Activated CD4-positive, alpha-beta memory T cell treated with anti-CD3 and anti-CD28 coated beads, Interleukin-2, amount 10 ng/mL, durations not matched to agents 7 days and 5 days (primary cell): ENCODE measurements at regions not wholly inside any gene's neighbourhood (a gene's known extent, or its start where the extent isn't known, plus 50 kb on each side); places are given as distances from the start of the nearest gene placed in this dataset.
"Not testable (repeated sequence)": the region's sequence is repeated elsewhere in the genome, so short reads cannot be mapped to it uniquely, and the experiment has no call there.

ENCODE experiments used
- CTCF ChIA-PET: fragments of 350-600 bp; sonication (Branson Sonifier 250); formaldehyde crosslinking; loops from one replicate; lab custom pipeline; 2021; ENCODE audit warnings: antibody characterized with exemption, inconsistent platforms; lab: Charles Lee
- POLR2A ChIA-PET: fragments of 350-600 bp; sonication (Branson Sonifier 250); formaldehyde crosslinking; loops from one replicate; lab custom pipeline; 2021; ENCODE audit warnings: antibody characterized with exemption; lab: Charles Lee
- DNase-seq: peaks from one replicate; pipeline ENCODE4 v3.0.0-alpha.2; 2020
- H3K27ac Mint-ChIP-seq: one replicate; pipeline ENCODE4 v1.8.0; 2021; ENCODE audit warnings: mild to moderate bottlenecking, mixed read lengths
- H3K27me3 Mint-ChIP-seq: one replicate; pipeline ENCODE4 v1.8.0; 2021; ENCODE audit warnings: mixed read lengths
- H3K36me3 Mint-ChIP-seq: one replicate; pipeline ENCODE4 v1.8.0; 2021; ENCODE audit warnings: low read depth, mixed read lengths
- H3K4me1 Mint-ChIP-seq: one replicate; pipeline ENCODE4 v1.8.0; 2021; ENCODE audit warnings: mixed read lengths
- H3K4me3 Mint-ChIP-seq: one replicate; pipeline ENCODE4 v1.8.0; 2021; ENCODE audit warnings: mild to moderate bottlenecking, mixed read lengths
- H3K9me3 Mint-ChIP-seq: one replicate; pipeline ENCODE4 v1.8.0; 2021; ENCODE audit warnings: mixed read lengths

DNA sequence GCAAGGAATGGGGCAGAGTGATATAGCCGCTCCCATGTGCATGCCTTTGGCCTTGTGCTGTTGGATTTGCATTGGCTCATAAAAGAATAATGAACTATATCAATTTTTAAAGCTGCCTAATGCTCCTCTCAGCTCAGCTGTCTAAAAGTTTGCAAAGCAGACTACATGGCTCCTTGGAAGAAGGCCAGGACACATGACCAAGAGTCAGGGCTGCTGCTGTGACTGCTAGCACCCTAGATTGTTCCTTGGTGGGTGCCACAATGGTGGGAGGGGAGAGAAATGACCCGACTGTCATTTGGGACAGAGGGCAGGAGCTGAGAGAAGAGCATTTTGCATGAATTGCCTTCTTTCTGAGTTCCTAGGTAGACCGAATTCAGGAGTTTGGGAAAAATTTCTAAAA is 307.9 kb downstream of the PDCD6IP start:
- H3K9me3 Mint-ChIP-seq, result no peaks in the 10 kb centered on the region
- no peak overlapping the region for H3K27ac Mint-ChIP-seq
- peaks cover 10% of the 10 kb centered on the region for H3K27me3 Mint-ChIP-seq
- CTCF ChIA-PET, result interaction anchor here (0.7 kb wide), 1 partner anchor 20 kb away, joined by 3 read pairs; no protein-coding TSS in a partner anchor
- POLR2A ChIA-PET, result no interaction called here
- DNase-seq, result no peak
- no peaks in the 10 kb centered on the region for H3K36me3 Mint-ChIP-seq
- H3K4me3 Mint-ChIP-seq, result no peak overlapping the region
- H3K4me1 Mint-ChIP-seq, result no peaks in the 10 kb centered on the region

DNA sequence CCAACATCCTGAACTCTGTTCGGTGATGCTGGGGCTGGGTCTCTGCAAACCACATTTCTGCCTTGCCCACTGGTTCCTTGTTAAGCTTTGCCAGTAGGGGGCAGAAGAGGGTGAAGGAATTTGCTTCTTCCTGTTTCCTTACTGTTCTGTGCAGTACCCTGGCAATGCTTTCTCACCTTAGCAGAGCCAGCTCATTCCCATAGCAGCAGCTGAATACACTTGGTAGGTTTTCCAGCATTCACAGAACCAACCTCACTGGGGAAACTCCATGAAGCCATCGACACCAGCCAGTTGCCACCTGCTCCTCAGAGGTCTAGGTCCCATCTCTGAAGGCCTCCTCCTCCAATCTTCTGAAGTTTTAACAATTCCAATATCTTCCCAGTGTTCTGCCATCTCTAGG is 308.4 kb downstream of the PDCD6IP start:
- H3K9me3 Mint-ChIP-seq, result no peaks in the 10 kb centered on the region
- no peak for DNase-seq
- CTCF ChIA-PET, result interaction anchor here (0.7 kb wide), 1 partner anchor 21 kb away, joined by 3 read pairs; no protein-coding TSS in a partner anchor
- no peaks in the 10 kb centered on the region for H3K4me1 Mint-ChIP-seq
- POLR2A ChIA-PET, result no interaction called here
- no peaks in the 10 kb centered on the region for H3K36me3 Mint-ChIP-seq
- no peak overlapping the region for H3K4me3 Mint-ChIP-seq
- H3K27ac Mint-ChIP-seq, result no peak overlapping the region
- H3K27me3 Mint-ChIP-seq, result peaks cover 10% of the 10 kb centered on the region

DNA sequence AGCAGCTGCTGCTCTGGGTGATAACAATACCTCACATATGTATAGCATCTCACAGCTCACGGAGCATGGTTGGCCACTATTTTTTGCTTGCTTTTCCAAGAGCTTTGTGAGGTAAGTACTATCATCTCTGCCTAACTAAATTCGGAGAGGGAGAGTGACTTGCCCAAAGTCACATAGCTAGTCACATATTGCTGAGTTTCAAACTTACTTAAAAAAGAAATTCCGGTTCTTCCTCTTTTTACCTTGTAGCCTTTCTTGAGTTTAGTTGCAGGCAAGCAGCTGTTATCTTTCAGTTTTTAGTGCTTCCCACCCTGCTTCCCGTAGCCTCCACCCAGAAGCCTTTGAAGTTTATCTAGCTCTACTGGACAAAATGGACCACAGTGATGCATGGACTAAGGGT is 309.2 kb downstream of the PDCD6IP start:
- H3K9me3 Mint-ChIP-seq, result no peaks in the 10 kb centered on the region
- ChIA-PET CTCF (no interaction called here), POLR2A (no interaction called here)
- H3K27ac Mint-ChIP-seq, result no peak overlapping the region
- H3K4me3 Mint-ChIP-seq, result no peak overlapping the region
- H3K27me3 Mint-ChIP-seq, result peaks cover 7% of the 10 kb centered on the region
- no peak for DNase-seq
- H3K4me1 Mint-ChIP-seq, result no peaks in the 10 kb centered on the region
- no peaks in the 10 kb centered on the region for H3K36me3 Mint-ChIP-seq

- CTCF ChIA-PET, result interaction anchor here (0.8 kb wide), 1 partner anchor 43 kb away, joined by 3 read pairs; no protein-coding TSS in a partner anchor
- no peaks in the 10 kb centered on the region for H3K4me1 Mint-ChIP-seq
Observed at GRCh38 chr3:34109021-34109420, 310.6 kb downstream of the PDCD6IP start.

GRCh38 chr3:34109846-34110245 is 311.4 kb downstream of the PDCD6IP start:
- ChIA-PET CTCF (interaction anchor here (0.8 kb wide), 1 partner anchor 43 kb away, joined by 3 read pairs; no protein-coding TSS in a partner anchor), POLR2A (no interaction called here)
- no peaks in the 10 kb centered on the region for H3K36me3 Mint-ChIP-seq
- H3K4me3 Mint-ChIP-seq, result no peak overlapping the region
- peaks cover 3% of the 10 kb centered on the region for H3K27me3 Mint-ChIP-seq
- no peaks in the 10 kb centered on the region for H3K4me1 Mint-ChIP-seq
- no peak for DNase-seq
- no peak overlapping the region for H3K27ac Mint-ChIP-seq
- H3K9me3 Mint-ChIP-seq, result no peaks in the 10 kb centered on the region

More at GRCh38 chr3:34109021-34109420, 310.6 kb downstream of the PDCD6IP start:
- Mint-ChIP-seq H3K4me3 (no peak overlapping the region), H3K36me3 (no peaks in the 10 kb centered on the region), H3K27ac (no peak overlapping the region), H3K27me3 (peaks cover 7% of the 10 kb centered on the region), H3K9me3 (no peaks in the 10 kb centered on the region)
- no peak for DNase-seq
- POLR2A ChIA-PET, result no interaction called here

GRCh38 chr3:34111361-34111760 is 312.9 kb downstream of the PDCD6IP start:
- H3K27ac Mint-ChIP-seq, result no peak overlapping the region
- H3K27me3 Mint-ChIP-seq, result no peaks in the 10 kb centered on the region
- H3K4me1 Mint-ChIP-seq, result no peaks in the 10 kb centered on the region
- DNase-seq, result no peak
- no peaks in the 10 kb centered on the region for H3K9me3 Mint-ChIP-seq
- no peak overlapping the region for H3K4me3 Mint-ChIP-seq
- POLR2A ChIA-PET, result no interaction called here
- no peaks in the 10 kb centered on the region for H3K36me3 Mint-ChIP-seq
- CTCF ChIA-PET, result no interaction called here

GRCh38 chr3:34112261-34112660 is 313.8 kb downstream of the PDCD6IP start:
- H3K4me1 Mint-ChIP-seq, H3K27me3 Mint-ChIP-seq, DNase-seq, H3K36me3 Mint-ChIP-seq, H3K27ac Mint-ChIP-seq, CTCF ChIA-PET, POLR2A ChIA-PET, H3K4me3 Mint-ChIP-seq, H3K9me3 Mint-ChIP-seq: not testable (repeated sequence)

DNA sequence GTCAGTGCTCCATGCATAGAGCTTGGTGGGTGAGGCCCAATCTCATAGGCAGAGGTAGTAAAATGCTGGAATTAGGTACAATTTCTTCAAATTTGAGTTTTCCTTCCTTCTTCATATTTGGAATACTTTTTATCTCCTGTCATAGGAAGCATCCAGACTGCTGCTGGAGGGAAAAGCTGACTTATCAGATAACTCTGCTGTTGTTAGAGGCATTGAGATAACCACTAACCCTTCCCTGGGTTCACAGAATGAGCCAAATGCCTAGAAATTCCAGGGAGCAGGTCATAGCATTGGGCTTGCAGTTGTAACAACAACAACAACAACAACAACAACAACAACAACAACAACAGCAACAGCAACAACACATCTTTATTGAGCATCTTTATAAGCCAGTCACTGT is 332.7 kb downstream of the PDCD6IP start:
- ChIA-PET CTCF (no interaction called here), POLR2A (no interaction called here)
- Mint-ChIP-seq H3K27me3 (no peaks in the 10 kb centered on the region), H3K27ac (no peak overlapping the region), H3K4me1 (no peaks in the 10 kb centered on the region), H3K4me3 (no peak overlapping the region), H3K9me3 (no peaks in the 10 kb centered on the region), H3K36me3 (no peaks in the 10 kb centered on the region)
- DNase-seq, result no peak

GRCh38 chr3:34132069-34132692 is 333.8 kb downstream of the PDCD6IP start:
- Mint-ChIP-seq H3K27me3 (no peaks in the 10 kb centered on the region), H3K36me3 (no peaks in the 10 kb centered on the region), H3K27ac (no peak overlapping the region), H3K9me3 (no peaks in the 10 kb centered on the region), H3K4me1 (no peaks in the 10 kb centered on the region), H3K4me3 (no peak overlapping the region)
- ChIA-PET CTCF (no interaction called here), POLR2A (no interaction called here)
- DNase-seq, result no peak

DNA sequence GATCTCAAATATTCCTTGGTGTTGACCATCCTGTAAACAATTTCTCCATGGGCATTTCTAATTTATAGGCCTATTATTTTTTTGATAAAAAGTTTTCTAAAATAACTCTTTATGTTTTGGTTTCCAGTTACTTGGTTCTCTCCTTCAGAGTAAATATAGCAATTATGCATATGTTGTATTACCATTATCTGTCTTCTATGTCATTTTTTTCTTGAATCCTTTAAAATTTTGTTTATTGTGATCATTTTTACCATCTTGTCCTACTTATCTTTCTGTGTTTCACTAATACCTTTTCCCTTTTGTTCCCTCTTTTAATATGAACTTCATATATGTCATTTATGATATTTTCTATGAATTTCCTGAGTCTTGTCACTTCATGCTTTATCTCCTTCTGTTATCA is 341.1 kb downstream of the PDCD6IP start:
- CTCF ChIA-PET, result no interaction called here
- Mint-ChIP-seq H3K36me3 (no peaks in the 10 kb centered on the region), H3K27ac (no peak overlapping the region), H3K9me3 (no peaks in the 10 kb centered on the region), H3K4me1 (no peaks in the 10 kb centered on the region), H3K27me3 (no peaks in the 10 kb centered on the region), H3K4me3 (no peak overlapping the region)
- POLR2A ChIA-PET, result no interaction called here
- no peak for DNase-seq

DNA sequence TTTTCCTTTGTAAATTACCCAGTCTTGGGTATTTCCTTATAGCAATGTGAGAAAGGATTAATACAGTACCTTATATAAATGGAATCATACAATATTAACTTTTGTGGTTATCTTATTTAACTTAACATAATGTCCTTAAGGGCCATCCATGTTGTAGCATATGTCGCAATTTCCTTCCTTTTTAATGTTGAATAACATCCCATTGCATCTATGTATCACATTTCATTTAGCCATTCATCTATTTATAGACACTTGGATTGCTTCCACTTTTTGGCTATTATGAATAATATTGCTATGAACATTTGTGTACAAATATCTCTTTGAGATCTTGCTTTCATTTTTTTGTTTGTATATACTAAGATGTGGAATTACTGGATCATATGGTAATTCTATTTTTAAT is 342.2 kb downstream of the PDCD6IP start:
- no peaks in the 10 kb centered on the region for H3K36me3 Mint-ChIP-seq
- no peaks in the 10 kb centered on the region for H3K9me3 Mint-ChIP-seq
- no peak overlapping the region for H3K4me3 Mint-ChIP-seq
- ChIA-PET POLR2A (no interaction called here), CTCF (no interaction called here)
- no peak overlapping the region for H3K27ac Mint-ChIP-seq
- H3K4me1 Mint-ChIP-seq, result no peaks in the 10 kb centered on the region
- H3K27me3 Mint-ChIP-seq, result no peaks in the 10 kb centered on the region
- no peak for DNase-seq

DNA sequence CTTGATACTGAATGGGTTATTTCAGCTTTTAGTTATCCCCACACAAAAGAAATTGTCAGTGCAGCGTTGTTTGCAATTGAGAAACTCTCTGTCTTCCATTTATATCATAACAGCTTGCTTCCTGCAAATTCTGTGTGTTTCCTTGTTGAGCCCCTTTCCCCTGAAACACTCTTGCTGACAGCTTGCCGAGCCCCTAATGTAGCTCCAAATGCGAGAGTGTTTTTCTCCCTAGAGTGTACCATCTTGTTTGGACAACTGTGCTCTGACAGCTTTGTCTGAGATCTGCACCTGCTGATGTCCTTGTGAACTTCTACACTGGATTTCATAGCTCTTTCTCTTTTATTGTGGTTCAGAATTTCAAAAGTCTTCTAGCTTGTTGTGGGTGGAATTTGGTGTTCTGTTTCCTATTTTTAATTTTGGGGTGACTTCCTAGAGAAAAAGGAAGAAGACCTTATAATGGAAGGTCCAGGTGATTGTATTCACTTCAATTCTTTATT is 343.5 kb downstream of the PDCD6IP start:
- H3K9me3 Mint-ChIP-seq, result no peaks in the 10 kb centered on the region
- no peak overlapping the region for H3K27ac Mint-ChIP-seq
- ChIA-PET POLR2A (no interaction called here), CTCF (no interaction called here)
- H3K4me3 Mint-ChIP-seq, result no peak overlapping the region
- no peaks in the 10 kb centered on the region for H3K4me1 Mint-ChIP-seq
- H3K27me3 Mint-ChIP-seq, result no peaks in the 10 kb centered on the region
- no peaks in the 10 kb centered on the region for H3K36me3 Mint-ChIP-seq
- DNase-seq, result no peak

DNA sequence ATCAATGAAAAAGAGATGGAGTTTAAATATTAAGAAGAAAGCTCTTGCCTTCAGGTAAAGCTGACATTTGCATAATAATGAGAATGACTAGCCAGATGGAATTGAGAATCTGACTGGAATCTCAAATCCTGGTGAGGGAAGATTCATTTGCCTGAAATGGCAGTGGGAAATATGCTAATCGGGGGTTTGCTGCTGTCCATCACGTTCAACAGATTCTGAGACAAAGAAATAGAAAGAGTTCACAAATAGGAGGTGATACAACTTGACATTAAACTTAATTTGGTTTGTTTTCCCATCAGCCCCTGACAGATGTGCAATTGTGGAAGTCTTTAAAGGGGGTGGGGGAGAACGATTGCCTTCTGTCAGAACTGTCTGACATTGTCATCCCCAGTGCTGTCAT is 347.4 kb downstream of the PDCD6IP start:
- Mint-ChIP-seq H3K36me3 (no peaks in the 10 kb centered on the region), H3K4me3 (no peak overlapping the region), H3K9me3 (no peaks in the 10 kb centered on the region), H3K4me1 (no peaks in the 10 kb centered on the region), H3K27me3 (no peaks in the 10 kb centered on the region), H3K27ac (no peak overlapping the region)
- POLR2A ChIA-PET, result no interaction called here
- CTCF ChIA-PET, result no interaction called here
- DNase-seq, result no peak

GRCh38 chr3:34146596-34146995 is 348.2 kb downstream of the PDCD6IP start:
- Mint-ChIP-seq H3K36me3 (no peaks in the 10 kb centered on the region), H3K27me3 (no peaks in the 10 kb centered on the region), H3K9me3 (no peaks in the 10 kb centered on the region), H3K4me3 (no peak overlapping the region), H3K4me1 (no peaks in the 10 kb centered on the region), H3K27ac (no peak overlapping the region)
- DNase-seq, result no peak
- ChIA-PET CTCF (no interaction called here), POLR2A (no interaction called here)
